ENCODE measurements at regions not wholly inside any gene's neighbourhood (a gene's known extent, or its start where the extent isn't known, plus 50 kb on each side); places are given as distances from the start of the nearest gene placed in this dataset.

DNA sequence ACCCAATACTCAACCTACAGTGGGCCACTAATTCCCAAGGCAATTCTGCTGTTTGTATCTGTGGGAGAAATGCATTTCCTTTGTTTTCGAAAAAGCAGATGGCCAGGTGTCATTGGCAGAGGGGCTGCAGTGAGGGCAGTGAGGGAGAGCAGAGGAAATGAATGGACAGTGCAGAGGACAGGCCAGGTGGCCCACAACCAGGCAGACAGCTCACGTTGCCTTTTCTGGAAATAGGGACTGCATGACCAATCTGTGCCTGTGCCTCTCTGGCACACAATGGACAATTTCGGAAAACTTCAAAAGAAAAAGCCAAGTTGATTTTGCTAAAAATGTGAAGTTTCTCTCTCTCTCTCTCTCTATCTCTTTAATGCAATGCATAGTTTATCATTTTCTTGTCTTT is 52.6 kb upstream of the ETS2 start:
- no peak for DNase-seq
- intact Hi-C loops (cut with DNase I), result no loop called here
- no peak for ATAC-seq

DNA sequence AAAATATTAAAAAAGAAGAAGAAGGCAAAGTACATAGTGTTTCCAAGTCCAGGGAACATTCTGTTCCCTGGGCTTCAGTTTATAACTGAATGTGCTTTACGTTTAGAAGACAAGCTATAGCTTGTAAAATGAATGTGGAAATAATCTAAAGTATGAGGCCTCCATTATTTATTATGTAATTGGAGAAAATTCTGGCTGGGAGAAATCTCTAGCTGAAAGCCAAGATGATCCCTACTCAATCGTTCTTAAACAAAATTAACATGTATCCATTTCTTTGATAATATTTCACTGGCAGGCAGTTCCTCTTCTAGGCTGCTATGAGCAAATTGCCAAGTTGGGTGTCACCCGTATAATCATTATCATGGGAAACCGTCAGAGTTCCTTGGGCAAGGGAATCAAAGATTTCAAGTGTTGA is 52.2 kb upstream of the ETS2 start:
- intact Hi-C loops (cut with DNase I), result no loop called here
- ATAC-seq (no peak), DNase-seq (no peak)
